ENCODE measurements at regions not wholly inside any gene's neighbourhood (a gene's known extent, or its start where the extent isn't known, plus 50 kb on each side); places are given as distances from the start of the nearest gene placed in this dataset.

DNA sequence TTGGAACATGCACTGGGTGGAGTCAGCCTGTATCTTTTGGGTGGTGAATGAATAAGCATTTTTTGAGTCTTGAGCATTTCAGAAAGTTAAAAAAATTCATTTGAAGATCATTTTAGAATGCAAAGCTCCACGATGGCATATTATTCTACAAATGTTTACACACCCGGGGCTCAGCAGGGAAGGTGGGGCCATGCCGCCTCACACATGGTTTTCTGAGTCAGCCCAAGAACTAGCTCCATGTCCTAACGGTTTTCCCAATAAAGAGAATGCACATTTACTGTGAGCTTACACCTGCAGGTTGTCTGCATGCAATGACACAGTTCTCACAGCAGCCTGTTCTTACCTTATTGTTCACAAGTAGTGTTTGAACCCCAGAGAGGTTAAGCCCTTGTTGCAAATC, 670.3 kb downstream of the GALR1 start:
- no peaks in the 10 kb centered on the region for H3K9me2 ChIP-seq (replicated peaks; ENCODE audit: control insufficient read depth, low read length)
- H3K27me3 ChIP-seq (ENCODE audit: control insufficient read depth, low read length), result no peaks in the 10 kb centered on the region
- H3K36me3 ChIP-seq (ENCODE audit: control insufficient read depth, low read length), result no peaks in the 10 kb centered on the region
- H3K4me1 ChIP-seq (ENCODE audit: control insufficient read depth, low read length), result no peaks in the 10 kb centered on the region
- no peaks in the 10 kb centered on the region for H4K20me1 ChIP-seq (ENCODE audit: control insufficient read depth, insufficient read depth, low read depth, low read length)
- no peak for TF ChIP-seq EZH2phosphoT487 (IDR thresholded peaks at IDR 0.05; ENCODE audit: borderline replicate concordance, low read length)
- no peaks in the 10 kb centered on the region for H3F3A ChIP-seq (ENCODE audit: control insufficient read depth, insufficient read depth)
- no peak overlapping the region for H3K4me3 ChIP-seq (ENCODE audit: low read length)
- H3K27ac ChIP-seq (ENCODE audit: low read depth, low read length), result no peak overlapping the region
- no peak overlapping the region for H3K4me2 ChIP-seq (ENCODE audit: low read length)
- no peaks in the 10 kb centered on the region for H3K79me2 ChIP-seq (ENCODE audit: control insufficient read depth, low read length)
- H3K9me3 ChIP-seq (ENCODE audit: control insufficient read depth, insufficient read depth, low read length), result no peaks in the 10 kb centered on the region

DNA sequence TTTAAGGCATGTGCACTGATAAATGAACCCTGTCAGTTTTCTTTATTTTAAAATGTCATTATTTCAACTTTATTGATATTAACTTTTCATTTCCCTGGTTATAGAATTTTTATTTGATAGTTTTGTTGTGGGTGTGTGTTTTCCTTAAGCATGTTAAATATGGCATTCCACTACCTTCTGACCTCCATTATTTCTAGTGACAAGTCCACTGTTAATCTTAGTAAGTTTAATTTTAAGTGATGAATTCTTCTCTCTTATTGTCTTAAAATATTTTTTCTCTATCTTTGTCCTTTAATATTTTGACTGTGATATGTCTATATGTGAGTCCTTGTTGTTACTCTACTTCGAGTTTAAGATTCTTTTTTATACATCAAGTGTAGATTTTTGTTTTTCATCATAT, 685.7 kb downstream of the GALR1 start:
- no peaks in the 10 kb centered on the region for H3K9me2 ChIP-seq (replicated peaks; ENCODE audit: control insufficient read depth, low read length)
- H3K4me2 ChIP-seq (ENCODE audit: low read length), result no peak overlapping the region
- no peaks in the 10 kb centered on the region for H3K79me2 ChIP-seq (ENCODE audit: control insufficient read depth, low read length)
- H4K20me1 ChIP-seq (ENCODE audit: control insufficient read depth, insufficient read depth, low read depth, low read length), result no peaks in the 10 kb centered on the region
- no peaks in the 10 kb centered on the region for H3K4me1 ChIP-seq (ENCODE audit: control insufficient read depth, low read length)
- H3K27me3 ChIP-seq (ENCODE audit: control insufficient read depth, low read length), result no peaks in the 10 kb centered on the region
- no peak for TF ChIP-seq EZH2phosphoT487 (IDR thresholded peaks at IDR 0.05; ENCODE audit: borderline replicate concordance, low read length)
- TF ChIP-seq, protein P1, sequence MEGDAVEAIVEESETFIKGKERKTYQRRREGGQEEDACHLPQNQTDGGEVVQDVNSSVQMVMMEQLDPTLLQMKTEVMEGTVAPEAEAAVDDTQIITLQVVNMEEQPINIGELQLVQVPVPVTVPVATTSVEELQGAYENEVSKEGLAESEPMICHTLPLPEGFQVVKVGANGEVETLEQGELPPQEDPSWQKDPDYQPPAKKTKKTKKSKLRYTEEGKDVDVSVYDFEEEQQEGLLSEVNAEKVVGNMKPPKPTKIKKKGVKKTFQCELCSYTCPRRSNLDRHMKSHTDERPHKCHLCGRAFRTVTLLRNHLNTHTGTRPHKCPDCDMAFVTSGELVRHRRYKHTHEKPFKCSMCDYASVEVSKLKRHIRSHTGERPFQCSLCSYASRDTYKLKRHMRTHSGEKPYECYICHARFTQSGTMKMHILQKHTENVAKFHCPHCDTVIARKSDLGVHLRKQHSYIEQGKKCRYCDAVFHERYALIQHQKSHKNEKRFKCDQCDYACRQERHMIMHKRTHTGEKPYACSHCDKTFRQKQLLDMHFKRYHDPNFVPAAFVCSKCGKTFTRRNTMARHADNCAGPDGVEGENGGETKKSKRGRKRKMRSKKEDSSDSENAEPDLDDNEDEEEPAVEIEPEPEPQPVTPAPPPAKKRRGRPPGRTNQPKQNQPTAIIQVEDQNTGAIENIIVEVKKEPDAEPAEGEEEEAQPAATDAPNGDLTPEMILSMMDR (IDR thresholded peaks at IDR 0.05; ENCODE audit: low read depth, low read length, poor library complexity, severe bottlenecking), result no peak
- H3K9me3 ChIP-seq (ENCODE audit: control insufficient read depth, insufficient read depth, low read length), result no peaks in the 10 kb centered on the region
- H3K36me3 ChIP-seq (ENCODE audit: control insufficient read depth, low read length), result no peaks in the 10 kb centered on the region
- H3K4me3 ChIP-seq (ENCODE audit: low read length), result no peak overlapping the region
- no peak overlapping the region for H3K27ac ChIP-seq (ENCODE audit: low read depth, low read length)
- H3F3A ChIP-seq (ENCODE audit: control insufficient read depth, insufficient read depth), result no peaks in the 10 kb centered on the region

DNA sequence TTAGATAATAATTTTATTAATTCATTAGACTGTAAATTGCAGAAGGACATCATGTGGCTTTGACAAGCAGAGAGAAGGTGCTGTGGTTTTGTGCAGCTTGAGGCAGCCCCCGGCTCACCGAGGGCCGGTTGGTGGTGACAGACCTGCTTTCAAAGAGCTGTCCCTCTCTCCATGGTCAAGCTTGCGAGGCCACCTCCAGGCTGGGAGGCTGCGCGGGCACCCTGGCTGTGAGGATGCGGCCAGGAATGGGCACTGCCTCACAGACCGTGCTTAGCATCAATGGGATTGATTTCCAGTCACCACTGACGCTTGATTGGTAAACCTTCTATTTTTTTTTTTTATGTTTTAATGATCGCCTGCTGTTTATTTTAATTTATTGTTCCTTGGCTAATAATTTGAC, 690.9 kb downstream of the GALR1 start:
- Histone ChIP-seq H3K79me2 (ENCODE audit: control insufficient read depth, low read length) (no peaks in the 10 kb centered on the region), H3K4me2 (ENCODE audit: low read length) (no peak overlapping the region), H4K20me1 (ENCODE audit: control insufficient read depth, insufficient read depth, low read depth, low read length) (no peaks in the 10 kb centered on the region), H3K36me3 (ENCODE audit: control insufficient read depth, low read length) (no peaks in the 10 kb centered on the region), H3K9me2 (replicated peaks; ENCODE audit: control insufficient read depth, low read length) (no peaks in the 10 kb centered on the region), H3F3A (ENCODE audit: control insufficient read depth, insufficient read depth) (no peaks in the 10 kb centered on the region), H3K9me3 (ENCODE audit: control insufficient read depth, insufficient read depth, low read length) (no peaks in the 10 kb centered on the region), H3K27me3 (ENCODE audit: control insufficient read depth, low read length) (no peaks in the 10 kb centered on the region), H3K4me1 (ENCODE audit: control insufficient read depth, low read length) (no peaks in the 10 kb centered on the region), H3K27ac (ENCODE audit: low read depth, low read length) (no peak overlapping the region), H3K4me3 (ENCODE audit: low read length) (no peak overlapping the region)
- TF ChIP-seq, protein P1 (IDR thresholded peaks at IDR 0.05; ENCODE audit: low read depth, low read length, poor library complexity, severe bottlenecking), result no peak
- no peak for TF ChIP-seq EZH2phosphoT487 (IDR thresholded peaks at IDR 0.05; ENCODE audit: borderline replicate concordance, low read length)

DNA sequence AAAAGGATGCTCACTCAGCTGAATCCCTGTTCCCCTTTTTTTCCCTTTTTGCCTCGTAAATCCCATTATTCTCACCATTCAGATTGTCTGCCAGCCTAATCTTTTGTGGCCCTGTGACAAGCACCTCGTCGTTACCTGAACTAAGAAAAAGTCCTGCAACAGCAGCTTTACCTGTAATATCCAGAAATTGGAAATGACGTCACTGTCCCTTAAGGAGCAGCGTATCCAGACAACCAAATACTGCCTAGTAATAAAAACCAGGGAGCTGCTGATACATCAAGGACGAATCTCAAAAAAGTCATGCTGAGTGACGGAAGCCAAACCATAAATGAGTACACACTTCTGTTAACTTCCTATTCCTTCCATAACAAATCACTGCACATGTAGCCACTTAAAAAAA, 694.9 kb downstream of the GALR1 start:
- Histone ChIP-seq H3K4me1 (ENCODE audit: control insufficient read depth, low read length) (no peaks in the 10 kb centered on the region), H3K9me3 (ENCODE audit: control insufficient read depth, insufficient read depth, low read length) (no peaks in the 10 kb centered on the region), H3F3A (ENCODE audit: control insufficient read depth, insufficient read depth) (no peaks in the 10 kb centered on the region), H3K9me2 (replicated peaks; ENCODE audit: control insufficient read depth, low read length) (no peaks in the 10 kb centered on the region), H3K4me2 (ENCODE audit: low read length) (no peak overlapping the region), H3K27me3 (ENCODE audit: control insufficient read depth, low read length) (no peaks in the 10 kb centered on the region), H3K36me3 (ENCODE audit: control insufficient read depth, low read length) (no peaks in the 10 kb centered on the region), H3K27ac (ENCODE audit: low read depth, low read length) (no peak overlapping the region), H4K20me1 (ENCODE audit: control insufficient read depth, insufficient read depth, low read depth, low read length) (no peaks in the 10 kb centered on the region), H3K79me2 (ENCODE audit: control insufficient read depth, low read length) (no peaks in the 10 kb centered on the region), H3K4me3 (ENCODE audit: low read length) (no peak overlapping the region)
- TF ChIP-seq EZH2phosphoT487 (IDR thresholded peaks at IDR 0.05; ENCODE audit: borderline replicate concordance, low read length), result no peak
- TF ChIP-seq, protein P1 (IDR thresholded peaks at IDR 0.05; ENCODE audit: low read depth, low read length, poor library complexity, severe bottlenecking), result no peak
